ENCODE measurements at regions not wholly inside any gene's neighbourhood (a gene's known extent, or its start where the extent isn't known, plus 50 kb on each side); places are given as distances from the start of the nearest gene placed in this dataset.

GRCh38 chr2:54360055-54360792 is 95.9 kb upstream of the SPTBN1 start:
- peak; percentile 61 for FAIRE-seq
- DNase-seq (ENCODE audit: insufficient read length, low spot score), result no peak
- no peak for TF ChIP-seq POLR2A (IDR thresholded peaks at IDR 0.05; ENCODE audit: low read depth, low read length)

DNA sequence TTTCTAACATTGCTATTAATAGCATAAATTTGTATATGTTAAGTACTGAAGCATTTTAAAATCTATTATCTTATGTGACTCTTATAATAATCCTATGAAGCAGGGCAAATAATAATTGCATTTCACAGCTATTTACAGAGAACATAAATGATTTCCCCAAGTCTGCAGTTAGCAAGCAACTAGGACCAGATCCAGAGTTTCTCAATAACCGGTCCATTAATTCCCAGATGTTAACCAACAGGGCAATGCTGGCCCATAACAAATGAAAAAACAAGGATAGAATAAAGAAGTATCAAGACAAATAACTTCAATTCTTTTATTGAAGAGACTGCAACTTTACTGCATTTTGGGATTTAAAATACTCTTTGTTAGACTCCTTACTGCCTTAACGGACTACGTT is 91.7 kb upstream of the SPTBN1 start:
- DNase-seq (ENCODE audit: insufficient read length, low spot score), result no peak
- no peak for TF ChIP-seq POLR2A (IDR thresholded peaks at IDR 0.05; ENCODE audit: low read depth, low read length)
- no peak for FAIRE-seq

- no peak for DNase-seq (ENCODE audit: insufficient read length, low spot score)
- no peak for TF ChIP-seq POLR2A (IDR thresholded peaks at IDR 0.05; ENCODE audit: low read depth, low read length)
- FAIRE-seq, result no peak
Measured at GRCh38 chr2:54365661-54366060, 90.5 kb upstream of the SPTBN1 start.

DNA sequence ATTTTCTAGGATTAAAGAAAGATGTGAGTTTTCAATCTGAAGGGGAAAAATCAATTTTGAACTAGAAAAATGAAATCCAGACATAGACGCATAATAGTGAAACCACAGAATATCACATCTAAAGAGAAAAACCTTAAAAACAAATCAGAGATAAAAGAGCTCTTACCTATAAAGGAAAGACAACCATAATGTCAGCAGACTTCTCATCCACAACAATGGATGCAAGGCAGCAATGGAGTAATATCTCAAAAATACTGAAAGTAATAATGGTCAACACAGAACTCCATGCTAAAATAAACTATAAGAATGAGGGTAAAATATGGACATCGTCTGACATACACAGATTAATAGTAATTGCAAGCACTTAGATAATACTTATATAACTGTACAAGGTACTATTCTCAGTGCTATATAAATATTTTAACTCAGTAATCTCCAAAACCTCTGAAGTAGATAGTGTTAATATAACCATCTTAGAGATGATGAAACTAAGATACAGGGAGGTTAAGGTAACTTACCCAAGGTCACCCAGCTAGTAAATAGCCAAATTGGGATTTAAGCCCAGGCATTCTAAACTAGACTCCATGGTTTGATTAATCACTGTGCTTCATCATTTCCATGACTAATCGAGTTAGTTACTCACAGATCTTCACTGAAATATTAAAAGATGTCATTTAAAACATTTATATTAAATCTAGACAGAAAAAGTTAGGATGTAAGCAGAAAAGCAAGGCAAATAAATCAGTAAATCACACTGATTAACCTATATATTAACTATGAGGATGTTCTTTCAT is 89.4 kb upstream of the SPTBN1 start:
- FAIRE-seq (no peak), DNase-seq (ENCODE audit: insufficient read length, low spot score) (no peak)
- no peak for TF ChIP-seq POLR2A (IDR thresholded peaks at IDR 0.05; ENCODE audit: low read depth, low read length)

- no peak for TF ChIP-seq POLR2A (IDR thresholded peaks at IDR 0.05; ENCODE audit: low read depth, low read length)
- DNase-seq (ENCODE audit: insufficient read length, low spot score) (no peak), FAIRE-seq (no peak)
Measured at GRCh38 chr2:54370405-54371104, 85.6 kb upstream of the SPTBN1 start.

DNA sequence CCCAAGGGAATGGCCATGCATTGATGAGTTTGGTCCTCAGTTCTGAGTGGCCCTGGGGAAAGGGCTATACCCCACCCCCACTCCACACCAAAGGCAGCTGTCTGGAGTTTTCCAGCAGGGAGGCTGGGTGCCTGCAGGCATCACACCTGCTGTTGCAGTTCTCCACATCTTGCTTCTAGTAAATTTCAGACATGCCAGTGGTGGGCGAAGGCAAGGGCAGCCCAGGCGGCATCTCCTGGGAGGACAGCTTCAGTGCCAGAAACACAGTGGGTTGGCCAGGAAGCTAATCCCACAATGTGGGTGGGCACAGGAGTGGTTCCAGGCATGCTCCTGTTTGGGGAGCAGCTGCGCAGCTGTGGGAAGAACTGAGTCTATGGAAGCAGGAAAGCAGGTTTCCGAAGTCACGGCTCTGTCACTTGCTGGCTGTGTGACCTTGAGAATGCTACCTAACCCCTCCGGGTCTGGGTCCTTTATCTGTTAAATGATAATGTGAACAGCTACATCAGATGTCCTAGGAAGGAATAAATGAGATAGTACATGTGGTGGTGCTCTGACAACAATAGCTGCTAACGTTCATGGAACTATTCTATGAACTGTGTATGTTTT is 84.6 kb upstream of the SPTBN1 start:
- TF ChIP-seq POLR2A (IDR thresholded peaks at IDR 0.05; ENCODE audit: low read depth, low read length), result no peak
- DNase-seq (ENCODE audit: insufficient read length, low spot score) (no peak), FAIRE-seq (no peak)

DNA sequence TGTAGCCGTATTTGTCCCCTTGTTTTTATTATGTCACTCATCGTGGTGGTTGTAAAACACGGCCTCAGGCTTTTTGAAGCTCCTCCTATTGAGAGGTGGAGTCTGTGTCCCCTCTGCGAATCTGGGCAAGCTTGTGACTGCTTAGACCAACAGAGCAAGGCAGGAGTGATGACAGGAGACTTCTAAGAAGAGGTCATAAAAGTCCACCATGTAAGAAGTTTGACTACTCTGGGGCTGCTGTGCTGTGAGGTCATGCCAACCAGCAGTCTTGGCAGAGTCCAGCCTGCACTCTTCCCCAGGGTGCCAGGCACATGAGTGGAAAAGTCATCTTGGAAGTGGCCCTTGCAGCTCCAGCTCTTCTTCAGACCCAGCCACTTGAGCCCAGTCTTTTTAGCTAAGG is 83.8 kb upstream of the SPTBN1 start:
- DNase-seq (ENCODE audit: insufficient read length, low spot score), result no peak
- FAIRE-seq, result no peak

DNA sequence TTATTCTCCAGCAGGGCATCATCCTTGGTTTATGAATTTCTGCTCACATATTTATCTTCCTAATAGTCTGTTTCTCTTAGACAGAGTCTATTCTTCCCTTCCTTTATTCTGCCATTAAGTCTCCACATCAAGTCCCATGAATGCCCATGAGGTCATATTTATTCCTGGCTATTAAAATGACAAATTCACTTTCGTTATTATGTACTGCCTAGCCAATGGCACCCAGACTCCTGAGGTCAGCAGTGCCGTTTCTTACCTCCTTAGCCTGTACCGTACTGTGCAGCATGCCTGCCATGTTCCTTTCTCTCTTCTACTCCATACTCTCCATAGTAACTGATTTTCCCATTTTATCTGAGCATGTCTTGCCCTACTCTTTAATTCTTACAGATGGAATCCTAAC is 82.3 kb upstream of the SPTBN1 start:
- DNase-seq (ENCODE audit: insufficient read length, low spot score) (no peak), FAIRE-seq (no peak)
- TF ChIP-seq POLR2A (IDR thresholded peaks at IDR 0.05; ENCODE audit: low read depth, low read length), result no peak

More for the DNA sequence above, 83.8 kb upstream of the SPTBN1 start:
- TF ChIP-seq POLR2A (IDR thresholded peaks at IDR 0.05; ENCODE audit: low read depth, low read length), result no peak

GRCh38 chr2:54374591-54375364 is 81.3 kb upstream of the SPTBN1 start:
- TF ChIP-seq POLR2A (IDR thresholded peaks at IDR 0.05; ENCODE audit: low read depth, low read length), result no peak
- FAIRE-seq (no peak), DNase-seq (ENCODE audit: insufficient read length, low spot score) (no peak)

GRCh38 chr2:54377451-54377850 is 78.7 kb upstream of the SPTBN1 start:
- no peak for TF ChIP-seq POLR2A (IDR thresholded peaks at IDR 0.05; ENCODE audit: low read depth, low read length)
- FAIRE-seq, result no peak
- DNase-seq (ENCODE audit: insufficient read length, low spot score), result no peak

- no peak for FAIRE-seq
- no peak for TF ChIP-seq POLR2A (IDR thresholded peaks at IDR 0.05; ENCODE audit: low read depth, low read length)
- no peak for DNase-seq (ENCODE audit: insufficient read length, low spot score)
Measured at GRCh38 chr2:54377901-54378493, 78.1 kb upstream of the SPTBN1 start.

DNA sequence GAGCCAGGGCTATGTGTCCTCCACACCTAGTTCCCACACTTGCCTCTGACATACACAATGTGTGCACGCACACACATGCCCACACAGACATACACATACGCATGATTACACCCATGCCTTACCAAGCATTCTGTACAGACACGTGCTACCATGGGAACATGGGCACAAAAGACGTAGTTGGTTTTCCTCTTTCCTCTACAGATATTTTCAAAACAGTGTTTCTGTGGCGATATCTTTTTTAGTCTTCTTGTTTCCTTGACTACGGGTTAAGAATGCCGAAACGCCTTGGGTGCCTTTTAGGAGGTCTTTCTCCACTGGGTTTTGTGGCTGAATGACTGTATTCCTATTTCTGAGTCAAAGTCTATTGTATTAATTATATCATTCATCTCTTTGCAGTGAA is 75.5 kb upstream of the SPTBN1 start:
- TF ChIP-seq POLR2A (IDR thresholded peaks at IDR 0.05; ENCODE audit: low read depth, low read length), result no peak
- DNase-seq (ENCODE audit: insufficient read length, low spot score) (no peak), FAIRE-seq (no peak)

DNA sequence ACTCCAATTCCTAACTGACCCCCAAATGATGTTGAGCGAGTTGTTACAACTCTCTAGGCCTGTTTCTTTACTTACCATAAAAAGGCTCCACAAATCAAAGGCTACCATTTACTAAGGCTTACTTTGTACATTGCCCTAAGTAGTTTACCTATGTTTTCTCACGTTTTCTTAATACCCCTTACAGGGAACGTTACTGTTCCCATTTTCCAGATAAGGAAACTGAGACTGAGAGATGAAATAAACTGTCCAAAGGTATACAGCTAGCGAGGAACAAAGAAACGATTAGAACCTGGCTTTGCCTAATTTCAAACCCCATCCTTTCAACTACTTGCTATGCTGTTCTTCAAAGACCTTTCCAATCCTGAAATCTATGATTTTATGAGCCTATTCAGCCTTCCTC is 74.8 kb upstream of the SPTBN1 start:
- FAIRE-seq, result no peak
- TF ChIP-seq POLR2A (IDR thresholded peaks at IDR 0.05; ENCODE audit: low read depth, low read length), result no peak

More for the DNA sequence above, 74.8 kb upstream of the SPTBN1 start:
- DNase-seq (ENCODE audit: insufficient read length, low spot score), result no peak
